ENCODE measurements at regions not wholly inside any gene's neighbourhood (a gene's known extent, or its start where the extent isn't known, plus 50 kb on each side); places are given as distances from the start of the nearest gene placed in this dataset.

GRCh38 chr5:133788121-133788520 lies 175.8 kb upstream of the FSTL4 start:
- TF ChIP-seq CTCF (conservative IDR thresholded peaks at IDR 0.05; ENCODE audit: low read length): no peak
- no peak for TF ChIP-seq EZH2phosphoT487 (IDR thresholded peaks at IDR 0.05; ENCODE audit: borderline replicate concordance, low read depth, low read length)

All from OCI-LY7 (cell line).